GM23248 (cell line): ENCODE measurements at regions not wholly inside any gene's neighbourhood (a gene's known extent, or its start where the extent isn't known, plus 50 kb on each side); places are given as distances from the start of the nearest gene placed in this dataset.

Experiments used
- DNase-seq: peaks from one replicate; pipeline ENCODE4 v3.0.0-alpha.2; 2015
- H2AFZ ChIP-seq: fragments of 200-600 bp; sonication (generic); 2 replicates; pipeline ENCODE4 v1.6.1; 2016; ENCODE audit warnings: antibody characterized with exemption
- H3F3A ChIP-seq: fragments of 200-600 bp; sonication (generic); 2 replicates; pipeline ENCODE4 v1.6.1; 2016; ENCODE audit warnings: mild to moderate bottlenecking, antibody characterized with exemption, mixed run types; ENCODE audit not compliant: insufficient read depth
- H3K27ac ChIP-seq: fragments of 200-600 bp; sonication (generic); 2 replicates; pipeline ENCODE4 v1.5.1; 2016; ENCODE audit warnings: mild to moderate bottlenecking
- H3K27me3 ChIP-seq: fragments of 200-600 bp; sonication (generic); replicated peaks from 2 replicates; pipeline ENCODE4 v1.6.1; 2016; ENCODE audit warnings: mild to moderate bottlenecking; ENCODE audit not compliant: insufficient read depth
- H3K36me3 ChIP-seq: fragments of 200-600 bp; sonication (generic); 2 replicates; pipeline ENCODE4 v1.6.1; 2016; ENCODE audit warnings: low read depth, mild to moderate bottlenecking
- H3K4me1 ChIP-seq: fragments of 200-600 bp; sonication (generic); 2 replicates; pipeline ENCODE4 v1.6.1; 2016; ENCODE audit warnings: mild to moderate bottlenecking; ENCODE audit not compliant: insufficient read depth
- H3K4me2 ChIP-seq: fragments of 200-600 bp; sonication (generic); one replicate; pipeline ENCODE4 v1.6.1; 2016; ENCODE audit warnings: mild to moderate bottlenecking; ENCODE audit not compliant: unreplicated experiment
- H3K4me3 ChIP-seq: fragments of 200-600 bp; sonication (generic); 2 replicates; pipeline ENCODE4 v1.5.1; 2016; ENCODE audit warnings: mild to moderate bottlenecking
- H3K79me2 ChIP-seq: fragments of 200-600 bp; sonication (generic); 2 replicates; pipeline ENCODE4 v1.6.1; 2016; ENCODE audit warnings: mild to moderate bottlenecking; ENCODE audit not compliant: insufficient read depth
- H3K9ac ChIP-seq: fragments of 200-600 bp; sonication (generic); 2 replicates; pipeline ENCODE4 v1.6.1; 2016; ENCODE audit warnings: mild to moderate bottlenecking
- H3K9me2 ChIP-seq: fragments of 200-600 bp; sonication (generic); 2 replicates; pipeline ENCODE4 v1.6.1; 2016; ENCODE audit warnings: mixed run types, mild to moderate bottlenecking, moderate library complexity; ENCODE audit not compliant: insufficient read depth
- H3K9me3 ChIP-seq: fragments of 200-600 bp; sonication (generic); one replicate; pipeline ENCODE4 v1.6.1; 2017; ENCODE audit warnings: low read depth
- H4K20me1 ChIP-seq: fragments of 200-600 bp; sonication (generic); 2 replicates; pipeline ENCODE4 v1.6.0; 2016; ENCODE audit not compliant: insufficient read depth
- EZH2 ChIP-seq: fragments of 200-600 bp; sonication (generic); IDR thresholded peaks from 2 replicates; pipeline ENCODE4 v1.6.1; 2018; ENCODE audit warnings: antibody characterized with exemption, mild to moderate bottlenecking; ENCODE audit not compliant: insufficient read depth, poor library complexity, severe bottlenecking
- EZH2phosphoT487 ChIP-seq: fragments of 200-600 bp; sonication (generic); IDR thresholded peaks from 2 replicates; pipeline ENCODE4 v1.6.1; 2018; ENCODE audit warnings: antibody characterized with exemption, moderate library complexity, mild to moderate bottlenecking, low read depth; ENCODE audit not compliant: insufficient read depth
- WGBS, 2 experiments: methylation state at CpG; one replicate each; pipeline ENCODE4 v1.1.6; 2015 to 2017; ENCODE audit warnings: low lambda C conversion rate in 2 of 2, low coverage in 1 of 2; ENCODE audit errors: missing lambda C conversion rate in 2 of 2; 5-methylcytosine and 5-hydroxymethylcytosine counted together
- in situ Hi-C: fragments of 300-500 bp; cut with MboI; formaldehyde crosslinking; loops from 2 replicates; pipeline ENCODE4 v1.15.0; 2020

GRCh38 chr5:110359221-110359620 is 367.2 kb downstream of the TMEM232 start:
- Histone ChIP-seq H3F3A (peaks cover 11% of the 10 kb centered on the region; the same call in 1 of the 2 replicates), H3K4me3 (no peak overlapping the region), H3K4me2 (no peak overlapping the region), H2AFZ (no peak overlapping the region), H3K36me3 (no peaks in the 10 kb centered on the region), H3K27me3 (no peaks in the 10 kb centered on the region), H3K79me2 (no peaks in the 10 kb centered on the region), H3K27ac (no peak overlapping the region), H3K9me2 (no peaks in the 10 kb centered on the region), H3K9me3 (no peaks in the 10 kb centered on the region), H3K9ac (no peak overlapping the region), H3K4me1 (peaks cover 34% of the 10 kb centered on the region), H4K20me1 (no peaks in the 10 kb centered on the region)
- 54 to 94% methylated on average over 1 of the region's 1 CpG for WGBS, 2 experiments
- DNase-seq: no peak
- TF ChIP-seq EZH2phosphoT487 (no peak), EZH2 (no peak)
- in situ Hi-C loops: no loop called here

DNA sequence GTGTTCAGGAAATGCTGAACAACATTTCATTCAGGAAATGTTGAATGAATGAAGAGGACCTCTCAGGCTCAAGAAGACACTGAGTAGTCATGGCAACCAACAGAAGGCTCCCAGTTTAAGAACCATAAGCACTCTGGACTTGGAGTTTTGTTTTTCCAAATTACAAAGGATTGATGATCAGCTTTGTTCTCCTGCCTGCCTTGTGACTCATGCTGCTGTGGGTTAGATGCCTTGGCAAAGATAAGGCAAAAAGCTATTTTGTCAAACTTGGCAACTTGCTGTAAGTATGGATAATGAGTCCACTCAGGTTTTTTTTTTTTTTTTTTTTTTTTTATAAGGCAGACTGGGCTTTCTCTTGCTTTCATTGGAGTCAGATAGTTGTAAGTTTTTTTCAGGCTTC is 365.0 kb downstream of the TMEM232 start:
- Histone ChIP-seq H4K20me1 (no peaks in the 10 kb centered on the region), H3K4me1 (peaks cover 26% of the 10 kb centered on the region), H3K4me3 (no peak overlapping the region), H3K9ac (no peak overlapping the region), H3K9me2 (no peaks in the 10 kb centered on the region), H3F3A (peaks cover 7% of the 10 kb centered on the region; the same call in 1 of the 2 replicates), H3K36me3 (no peaks in the 10 kb centered on the region), H3K4me2 (no peak overlapping the region), H3K27me3 (no peaks in the 10 kb centered on the region), H3K27ac (no peak overlapping the region), H3K79me2 (no peaks in the 10 kb centered on the region), H2AFZ (no peak overlapping the region), H3K9me3 (no peaks in the 10 kb centered on the region)
- in situ Hi-C loops: no loop called here
- TF ChIP-seq EZH2: no peak
- peak; percentile 58 for DNase-seq

- TF ChIP-seq EZH2phosphoT487: no peak
- TF ChIP-seq EZH2: no peak
- H3K27ac ChIP-seq: no peak overlapping the region
Observed at GRCh38 chr5:110362261-110362660, 364.2 kb downstream of the TMEM232 start.

DNA sequence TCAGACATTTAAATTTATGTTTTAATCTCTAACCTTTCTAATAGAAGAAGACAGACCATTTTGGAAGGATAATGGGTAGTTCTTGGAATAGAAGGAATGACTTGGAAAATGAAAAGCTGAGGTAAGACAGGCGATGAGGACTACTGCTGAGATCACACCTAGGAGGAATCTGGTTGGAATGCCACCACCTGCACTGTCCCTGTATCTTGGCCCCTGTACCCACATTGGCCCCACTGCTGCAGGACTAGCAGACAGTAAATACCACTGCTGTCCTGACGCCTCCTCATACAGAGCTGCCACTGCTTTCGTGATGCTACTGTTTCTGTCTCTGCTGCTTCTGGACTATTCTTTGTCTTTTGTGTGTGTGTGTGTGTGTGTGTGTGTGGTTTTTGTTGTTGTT is 359.8 kb downstream of the TMEM232 start:
- no peak overlapping the region for H3K4me2 ChIP-seq
- H2AFZ ChIP-seq: no peak overlapping the region
- no peaks in the 10 kb centered on the region for H3K79me2 ChIP-seq
- WGBS, 2 experiments: 92 to 98% methylated on average over 3 of the region's 3 CpGs
- H3K9me2 ChIP-seq: no peaks in the 10 kb centered on the region
- no peaks in the 10 kb centered on the region for H3K9me3 ChIP-seq
- peaks cover 15% of the 10 kb centered on the region for H3K4me1 ChIP-seq
- no peaks in the 10 kb centered on the region for H3K27me3 ChIP-seq
- H3K9ac ChIP-seq: no peak overlapping the region
- no peak overlapping the region for H3K4me3 ChIP-seq
- no peak overlapping the region for H3K27ac ChIP-seq
- no peak for DNase-seq
- no peaks in the 10 kb centered on the region for H3F3A ChIP-seq
- no peaks in the 10 kb centered on the region for H3K36me3 ChIP-seq
- no peak for TF ChIP-seq EZH2phosphoT487
- H4K20me1 ChIP-seq: no peaks in the 10 kb centered on the region
- in situ Hi-C loops: no loop called here

More at GRCh38 chr5:110362261-110362660, 364.2 kb downstream of the TMEM232 start:
- DNase-seq: peak; percentile 28
- WGBS, 2 experiments: 17 to 33% methylated on average over 2 of the region's 2 CpGs
- Histone ChIP-seq H3F3A (peaks cover 7% of the 10 kb centered on the region; the same call in 1 of the 2 replicates), H4K20me1 (no peaks in the 10 kb centered on the region), H3K27me3 (no peaks in the 10 kb centered on the region), H3K4me2 (no peak overlapping the region), H3K9me2 (no peaks in the 10 kb centered on the region), H3K79me2 (no peaks in the 10 kb centered on the region), H3K9me3 (no peaks in the 10 kb centered on the region), H3K4me1 (peaks cover 18% of the 10 kb centered on the region), H2AFZ (no peak overlapping the region), H3K4me3 (no peak overlapping the region), H3K9ac (no peak overlapping the region), H3K36me3 (no peaks in the 10 kb centered on the region)
- in situ Hi-C loops: no loop called here
